ENCODE measurements at regions not wholly inside any gene's neighbourhood (a gene's known extent, or its start where the extent isn't known, plus 50 kb on each side); places are given as distances from the start of the nearest gene placed in this dataset.

DNA sequence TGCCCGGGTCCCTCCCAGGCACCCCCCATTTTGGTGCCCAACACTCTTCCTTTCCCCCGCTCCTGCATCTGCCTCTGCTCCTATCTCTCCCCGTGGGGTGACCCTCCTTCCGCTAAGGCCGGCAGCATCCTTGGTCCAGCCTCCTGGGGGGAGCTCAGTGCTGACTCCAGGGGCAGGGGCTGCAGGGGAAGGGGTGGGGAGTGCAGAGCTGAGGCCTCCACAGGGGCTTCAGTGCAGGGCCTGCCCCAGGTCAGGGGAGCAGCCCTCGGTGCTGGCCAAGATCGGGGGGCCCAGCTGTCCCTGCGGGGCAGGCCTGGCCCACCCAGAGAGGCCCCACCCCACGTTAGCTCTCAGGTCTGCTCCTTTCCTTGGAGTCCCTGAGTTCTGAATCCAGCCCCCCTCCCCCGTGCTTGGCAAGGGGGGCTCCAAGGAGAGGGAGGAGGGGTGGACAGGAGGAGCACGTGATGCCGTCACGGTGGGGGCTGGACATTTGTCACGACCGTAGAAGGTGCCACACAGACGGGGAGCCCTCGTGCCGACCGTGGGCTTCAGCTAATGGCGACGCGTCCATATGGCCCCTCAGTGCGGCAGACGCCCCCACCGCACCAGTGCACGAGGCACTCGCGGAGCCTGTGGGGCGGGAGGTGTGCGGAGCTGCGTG lies 63.5 kb upstream of the ADRA2C start:
- DNase-seq (ENCODE audit: low spot score) (peak; percentile 48), ATAC-seq (ENCODE audit: low read depth) (no peak)
- H3K27me3 ChIP-seq (ENCODE audit: insufficient read depth, poor library complexity, severe bottlenecking): peaks cover 64% of the 10 kb centered on the region
- H3K27ac ChIP-seq (ENCODE audit: poor library complexity, severe bottlenecking): no peak overlapping the region
- no peaks in the 10 kb centered on the region for H3K9me3 ChIP-seq (ENCODE audit: severe bottlenecking)
- no peak overlapping the region for H3K4me3 ChIP-seq (ENCODE audit: severe bottlenecking)
- no peaks in the 10 kb centered on the region for H3K4me1 ChIP-seq (ENCODE audit: insufficient read depth, poor library complexity, severe bottlenecking)
- TF ChIP-seq, protein P1, sequence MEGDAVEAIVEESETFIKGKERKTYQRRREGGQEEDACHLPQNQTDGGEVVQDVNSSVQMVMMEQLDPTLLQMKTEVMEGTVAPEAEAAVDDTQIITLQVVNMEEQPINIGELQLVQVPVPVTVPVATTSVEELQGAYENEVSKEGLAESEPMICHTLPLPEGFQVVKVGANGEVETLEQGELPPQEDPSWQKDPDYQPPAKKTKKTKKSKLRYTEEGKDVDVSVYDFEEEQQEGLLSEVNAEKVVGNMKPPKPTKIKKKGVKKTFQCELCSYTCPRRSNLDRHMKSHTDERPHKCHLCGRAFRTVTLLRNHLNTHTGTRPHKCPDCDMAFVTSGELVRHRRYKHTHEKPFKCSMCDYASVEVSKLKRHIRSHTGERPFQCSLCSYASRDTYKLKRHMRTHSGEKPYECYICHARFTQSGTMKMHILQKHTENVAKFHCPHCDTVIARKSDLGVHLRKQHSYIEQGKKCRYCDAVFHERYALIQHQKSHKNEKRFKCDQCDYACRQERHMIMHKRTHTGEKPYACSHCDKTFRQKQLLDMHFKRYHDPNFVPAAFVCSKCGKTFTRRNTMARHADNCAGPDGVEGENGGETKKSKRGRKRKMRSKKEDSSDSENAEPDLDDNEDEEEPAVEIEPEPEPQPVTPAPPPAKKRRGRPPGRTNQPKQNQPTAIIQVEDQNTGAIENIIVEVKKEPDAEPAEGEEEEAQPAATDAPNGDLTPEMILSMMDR (IDR thresholded peaks at IDR 0.05; ENCODE audit: poor library complexity, severe bottlenecking): no peak
- H3K36me3 ChIP-seq (ENCODE audit: low read depth): no peaks in the 10 kb centered on the region

DNA sequence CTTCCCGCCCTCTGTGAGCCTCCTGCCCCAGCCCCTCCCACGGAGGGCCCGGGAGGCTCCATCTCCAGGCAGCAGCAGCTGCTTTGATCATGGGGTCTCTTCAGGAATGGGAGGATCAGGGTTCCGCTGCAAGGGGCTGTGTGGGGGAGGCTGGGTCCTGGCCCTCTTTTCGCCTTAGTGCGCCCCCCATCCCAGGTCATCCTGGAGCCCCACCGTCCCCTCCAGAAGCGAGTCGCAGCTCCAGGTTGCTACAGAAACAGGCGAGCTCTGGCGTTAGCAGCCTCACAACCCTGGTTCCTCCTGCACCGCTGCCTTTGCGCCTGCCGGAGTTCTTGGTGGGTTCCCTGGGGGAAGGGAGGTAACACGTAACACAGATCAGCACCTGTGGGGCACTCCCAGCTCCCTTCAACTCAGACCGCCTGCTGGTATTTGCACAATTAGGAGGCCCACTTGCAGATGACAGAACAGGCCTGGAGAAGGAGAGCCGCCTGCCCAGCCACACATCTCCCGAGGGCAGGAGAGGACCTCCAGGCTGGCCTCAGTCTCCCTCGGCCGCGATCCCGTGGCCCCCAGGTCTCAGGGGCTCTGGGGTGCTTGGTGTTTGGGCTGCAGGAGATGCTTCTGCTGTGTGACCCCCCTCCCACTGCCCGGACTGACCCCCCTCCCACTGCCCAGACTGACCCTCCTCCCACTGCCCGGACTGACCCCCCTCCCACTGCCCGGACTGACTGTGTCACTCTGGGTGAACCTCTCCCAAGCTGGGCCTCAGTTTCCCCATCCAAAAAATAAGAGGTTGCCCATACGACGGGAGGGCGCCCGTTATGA lies 64.2 kb upstream of the ADRA2C start:
- no peaks in the 10 kb centered on the region for H3K4me1 ChIP-seq (ENCODE audit: insufficient read depth, poor library complexity, severe bottlenecking)
- TF ChIP-seq, protein P1 (IDR thresholded peaks at IDR 0.05; ENCODE audit: poor library complexity, severe bottlenecking): no peak
- no peak overlapping the region for H3K4me3 ChIP-seq (ENCODE audit: severe bottlenecking)
- H3K9me3 ChIP-seq (ENCODE audit: severe bottlenecking): peaks cover 2% of the 10 kb centered on the region
- ATAC-seq (ENCODE audit: low read depth): no peak
- DNase-seq (ENCODE audit: low spot score): peak; percentile 40
- no peaks in the 10 kb centered on the region for H3K36me3 ChIP-seq (ENCODE audit: low read depth)
- H3K27me3 ChIP-seq (ENCODE audit: insufficient read depth, poor library complexity, severe bottlenecking): peaks cover 64% of the 10 kb centered on the region
- no peak overlapping the region for H3K27ac ChIP-seq (ENCODE audit: poor library complexity, severe bottlenecking)

DNA sequence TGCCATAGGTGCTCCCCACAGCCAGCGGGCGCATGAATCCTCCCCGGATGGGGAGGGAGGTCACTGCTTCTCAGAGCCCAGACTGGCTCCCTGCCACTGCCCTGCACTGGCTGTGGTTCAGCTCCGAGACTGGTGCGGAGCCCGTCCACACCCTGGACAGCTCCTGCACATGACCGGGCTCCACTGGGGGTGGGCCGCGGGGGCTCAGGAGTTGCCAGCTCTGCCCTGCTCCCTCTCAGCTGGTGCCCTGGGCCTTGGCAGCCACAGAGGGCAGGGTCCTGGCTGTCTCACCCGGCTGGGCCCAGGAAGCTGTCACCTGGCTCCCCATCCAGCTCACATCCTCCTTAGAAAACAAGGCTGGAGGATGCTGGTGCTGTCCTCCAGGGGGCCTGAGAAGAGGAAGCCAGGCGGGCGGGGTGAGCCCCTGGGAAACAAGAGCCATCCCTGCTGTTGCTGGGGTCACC lies 64.9 kb upstream of the ADRA2C start:
- TF ChIP-seq, protein P1 (IDR thresholded peaks at IDR 0.05; ENCODE audit: poor library complexity, severe bottlenecking): no peak
- Histone ChIP-seq H3K27me3 (ENCODE audit: insufficient read depth, poor library complexity, severe bottlenecking) (peaks cover 60% of the 10 kb centered on the region), H3K9me3 (ENCODE audit: severe bottlenecking) (peaks cover 2% of the 10 kb centered on the region), H3K27ac (ENCODE audit: poor library complexity, severe bottlenecking) (no peak overlapping the region), H3K36me3 (ENCODE audit: low read depth) (no peaks in the 10 kb centered on the region), H3K4me1 (ENCODE audit: insufficient read depth, poor library complexity, severe bottlenecking) (no peaks in the 10 kb centered on the region), H3K4me3 (ENCODE audit: severe bottlenecking) (no peak overlapping the region)
- DNase-seq (ENCODE audit: low spot score): peak; percentile 44
- ATAC-seq (ENCODE audit: low read depth): no peak

DNA sequence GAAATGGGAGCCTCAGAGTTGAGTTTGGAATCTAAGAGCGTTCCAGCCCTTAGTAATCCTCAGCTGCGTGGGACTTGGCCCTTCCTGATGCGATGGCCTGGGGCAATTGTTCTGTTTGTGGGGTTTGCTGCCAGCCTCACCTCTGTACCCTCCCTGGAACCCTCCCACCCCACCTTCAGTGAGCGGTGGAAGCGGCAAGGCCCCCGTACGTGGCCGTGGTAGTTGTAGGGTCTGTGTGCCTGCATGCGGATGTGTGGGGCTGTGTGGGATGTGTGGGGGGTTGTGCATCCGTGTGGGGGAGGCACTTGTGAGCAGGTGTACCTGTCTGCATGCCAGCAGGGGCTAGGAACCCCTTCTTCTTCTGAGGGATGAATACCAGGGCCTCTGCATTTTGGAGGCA lies 65.4 kb upstream of the ADRA2C start:
- Histone ChIP-seq H3K9me3 (ENCODE audit: severe bottlenecking) (peaks cover 2% of the 10 kb centered on the region), H3K4me1 (ENCODE audit: insufficient read depth, poor library complexity, severe bottlenecking) (no peaks in the 10 kb centered on the region), H3K36me3 (ENCODE audit: low read depth) (no peaks in the 10 kb centered on the region), H3K4me3 (ENCODE audit: severe bottlenecking) (no peak overlapping the region), H3K27me3 (ENCODE audit: insufficient read depth, poor library complexity, severe bottlenecking) (peaks cover 60% of the 10 kb centered on the region), H3K27ac (ENCODE audit: poor library complexity, severe bottlenecking) (no peak overlapping the region)
- ATAC-seq (ENCODE audit: low read depth) (no peak), DNase-seq (ENCODE audit: low spot score) (no peak)
- TF ChIP-seq, protein P1 (IDR thresholded peaks at IDR 0.05; ENCODE audit: poor library complexity, severe bottlenecking): no peak
